OCI-LY1 (cell line): ENCODE measurements at regions not wholly inside any gene's neighbourhood (a gene's known extent, or its start where the extent isn't known, plus 50 kb on each side); places are given as distances from the start of the nearest gene placed in this dataset.

Experiments used
- EZH2 ChIP-seq: fragments of 200-600 bp; sonication (generic), shearing (Covaris generic); IDR thresholded peaks from 2 replicates; pipeline ENCODE4 v1.8.0; 2017; ENCODE audit warnings: borderline replicate concordance, mixed run types, mild to moderate bottlenecking, antibody characterized with exemption, low read length, moderate library complexity, mixed read lengths
- TF ChIP-seq, protein P1 (sequence below): fragments of 200-600 bp; sonication (generic), shearing (Covaris generic); IDR thresholded peaks from 2 replicates; pipeline ENCODE4 v1.5.1; 2017; ENCODE audit warnings: mild to moderate bottlenecking, antibody characterized with exemption, low read length, moderate library complexity, mixed read lengths

- TF ChIP-seq, protein P1, sequence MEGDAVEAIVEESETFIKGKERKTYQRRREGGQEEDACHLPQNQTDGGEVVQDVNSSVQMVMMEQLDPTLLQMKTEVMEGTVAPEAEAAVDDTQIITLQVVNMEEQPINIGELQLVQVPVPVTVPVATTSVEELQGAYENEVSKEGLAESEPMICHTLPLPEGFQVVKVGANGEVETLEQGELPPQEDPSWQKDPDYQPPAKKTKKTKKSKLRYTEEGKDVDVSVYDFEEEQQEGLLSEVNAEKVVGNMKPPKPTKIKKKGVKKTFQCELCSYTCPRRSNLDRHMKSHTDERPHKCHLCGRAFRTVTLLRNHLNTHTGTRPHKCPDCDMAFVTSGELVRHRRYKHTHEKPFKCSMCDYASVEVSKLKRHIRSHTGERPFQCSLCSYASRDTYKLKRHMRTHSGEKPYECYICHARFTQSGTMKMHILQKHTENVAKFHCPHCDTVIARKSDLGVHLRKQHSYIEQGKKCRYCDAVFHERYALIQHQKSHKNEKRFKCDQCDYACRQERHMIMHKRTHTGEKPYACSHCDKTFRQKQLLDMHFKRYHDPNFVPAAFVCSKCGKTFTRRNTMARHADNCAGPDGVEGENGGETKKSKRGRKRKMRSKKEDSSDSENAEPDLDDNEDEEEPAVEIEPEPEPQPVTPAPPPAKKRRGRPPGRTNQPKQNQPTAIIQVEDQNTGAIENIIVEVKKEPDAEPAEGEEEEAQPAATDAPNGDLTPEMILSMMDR: no peak
- TF ChIP-seq EZH2: no peak
Observed at GRCh38 chr2:66995636-66996035, 401.5 kb upstream of the ETAA1 start.
